Mammary epithelial cell (primary cell): ENCODE measurements at regions not wholly inside any gene's neighbourhood (a gene's known extent, or its start where the extent isn't known, plus 50 kb on each side); places are given as distances from the start of the nearest gene placed in this dataset.

Source experiments
- EZH2 ChIP-seq: IDR thresholded peaks from 2 replicates; pipeline ENCODE4 v1.6.1; 2012; ENCODE audit warnings: low read length, inconsistent platforms, borderline replicate concordance
- TF ChIP-seq, protein P1 (sequence below), 2 donors: IDR thresholded peaks in 1 of 2; conservative IDR thresholded peaks in 1 of 2; 2 replicates each; pipeline ENCODE4 v1.5.1; 2011 to 2012; ENCODE audit warnings: inconsistent platforms in 2 of 2, low read length in 2 of 2, mild to moderate bottlenecking in 2 of 2, control low read depth in 1 of 2, low read depth in 1 of 2; ENCODE audit not compliant: insufficient read depth in 1 of 2; ENCODE audit errors: extremely low read depth in 1 of 2

GRCh38 chr11:97908354-97908753 is 1112.4 kb upstream of the CNTN5 start:
- TF ChIP-seq, protein P1, sequence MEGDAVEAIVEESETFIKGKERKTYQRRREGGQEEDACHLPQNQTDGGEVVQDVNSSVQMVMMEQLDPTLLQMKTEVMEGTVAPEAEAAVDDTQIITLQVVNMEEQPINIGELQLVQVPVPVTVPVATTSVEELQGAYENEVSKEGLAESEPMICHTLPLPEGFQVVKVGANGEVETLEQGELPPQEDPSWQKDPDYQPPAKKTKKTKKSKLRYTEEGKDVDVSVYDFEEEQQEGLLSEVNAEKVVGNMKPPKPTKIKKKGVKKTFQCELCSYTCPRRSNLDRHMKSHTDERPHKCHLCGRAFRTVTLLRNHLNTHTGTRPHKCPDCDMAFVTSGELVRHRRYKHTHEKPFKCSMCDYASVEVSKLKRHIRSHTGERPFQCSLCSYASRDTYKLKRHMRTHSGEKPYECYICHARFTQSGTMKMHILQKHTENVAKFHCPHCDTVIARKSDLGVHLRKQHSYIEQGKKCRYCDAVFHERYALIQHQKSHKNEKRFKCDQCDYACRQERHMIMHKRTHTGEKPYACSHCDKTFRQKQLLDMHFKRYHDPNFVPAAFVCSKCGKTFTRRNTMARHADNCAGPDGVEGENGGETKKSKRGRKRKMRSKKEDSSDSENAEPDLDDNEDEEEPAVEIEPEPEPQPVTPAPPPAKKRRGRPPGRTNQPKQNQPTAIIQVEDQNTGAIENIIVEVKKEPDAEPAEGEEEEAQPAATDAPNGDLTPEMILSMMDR (conservative IDR thresholded peaks at IDR 0.05 in 1 of 2, IDR thresholded peaks at IDR 0.05 in 1 of 2; ENCODE audit: extremely low read depth in 1 of 2, insufficient read depth in 1 of 2, low read depth in 1 of 2, low read length in 2 of 2), result no peak
- no peak for TF ChIP-seq EZH2
